ENCODE measurements at regions not wholly inside any gene's neighbourhood (a gene's known extent, or its start where the extent isn't known, plus 50 kb on each side); places are given as distances from the start of the nearest gene placed in this dataset.

DNA sequence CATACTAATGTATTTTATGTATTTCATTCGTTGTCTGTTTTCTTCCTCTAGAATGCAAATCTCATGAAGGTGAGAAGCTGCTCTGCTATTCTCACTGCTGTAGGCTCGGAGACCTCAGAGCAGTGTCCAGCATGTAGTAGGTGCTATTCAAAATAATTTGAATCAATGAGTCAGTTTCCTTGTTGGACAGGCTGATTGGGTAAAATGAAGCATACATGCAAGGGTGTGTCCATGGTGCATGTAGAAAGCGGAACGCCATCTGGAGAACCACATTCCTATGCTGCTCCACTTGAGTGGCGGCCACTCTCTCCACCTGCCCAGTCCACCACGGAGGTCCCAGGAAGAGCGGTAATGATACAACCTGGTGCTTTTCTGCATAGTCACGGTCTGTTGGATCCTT is 412.1 kb downstream of the QKI start:
- DNase-seq (ENCODE audit: low spot score) (no peak), FAIRE-seq (no peak)

- FAIRE-seq (no peak), DNase-seq (ENCODE audit: low spot score) (peak; percentile 33)
Observed at GRCh38 chr6:163825033-163825432, 410.5 kb downstream of the QKI start.

DNA sequence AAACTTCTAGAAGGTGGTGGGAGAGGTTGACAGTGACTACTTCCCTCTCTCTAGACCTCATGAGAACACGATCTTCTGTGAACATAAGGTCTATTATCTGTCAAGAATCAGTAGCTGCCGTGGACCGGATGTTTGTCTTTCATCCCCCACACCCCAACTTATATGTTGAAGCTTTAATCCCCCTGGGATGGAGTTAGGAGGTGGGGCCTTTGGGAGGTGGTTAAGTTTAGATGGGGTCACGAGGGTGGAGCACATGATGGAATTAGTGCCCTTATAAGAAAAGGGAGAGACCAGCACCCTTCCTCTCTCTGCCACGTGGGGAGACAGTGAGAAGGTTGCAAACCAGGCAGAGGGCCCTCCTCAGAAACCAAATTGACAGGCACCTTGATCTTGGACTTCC is 409.1 kb downstream of the QKI start:
- FAIRE-seq (no peak), DNase-seq (ENCODE audit: low spot score) (no peak)

DNA sequence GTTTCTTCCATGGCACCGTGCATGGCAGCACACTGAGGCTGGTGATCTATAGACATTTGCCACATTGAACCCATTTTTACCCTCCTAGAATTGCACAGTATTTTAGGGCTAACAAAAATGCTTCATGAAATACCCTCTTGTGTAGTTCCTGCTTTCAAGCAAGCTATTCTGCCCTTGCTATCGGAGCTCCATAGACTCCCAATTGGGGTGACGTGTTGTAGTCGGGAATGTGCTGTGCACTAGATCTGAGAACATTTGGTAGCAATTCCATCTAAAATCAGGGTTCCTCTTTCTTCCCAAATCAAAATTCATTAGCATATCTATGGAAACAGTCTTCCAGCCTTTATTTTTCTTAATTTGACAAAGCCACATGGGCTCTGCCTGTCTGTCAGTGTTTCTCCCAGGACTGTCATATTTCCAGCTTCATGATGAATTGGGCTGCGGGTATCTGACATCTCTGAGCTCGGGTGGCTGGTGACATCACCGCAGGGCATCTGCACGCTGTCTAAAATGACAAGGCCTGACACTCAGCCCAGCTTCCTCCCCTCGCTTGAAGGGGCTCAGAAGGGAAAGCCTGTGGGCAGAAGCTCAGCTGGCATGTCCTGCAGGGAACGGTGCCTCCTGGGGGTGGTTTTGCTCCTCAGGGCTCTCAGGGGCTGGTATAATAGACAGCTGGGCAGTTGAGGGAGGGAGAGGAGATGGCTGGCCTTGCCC is 406.4 kb downstream of the QKI start:
- no peak for FAIRE-seq
- DNase-seq (ENCODE audit: low spot score), result no peak

DNA sequence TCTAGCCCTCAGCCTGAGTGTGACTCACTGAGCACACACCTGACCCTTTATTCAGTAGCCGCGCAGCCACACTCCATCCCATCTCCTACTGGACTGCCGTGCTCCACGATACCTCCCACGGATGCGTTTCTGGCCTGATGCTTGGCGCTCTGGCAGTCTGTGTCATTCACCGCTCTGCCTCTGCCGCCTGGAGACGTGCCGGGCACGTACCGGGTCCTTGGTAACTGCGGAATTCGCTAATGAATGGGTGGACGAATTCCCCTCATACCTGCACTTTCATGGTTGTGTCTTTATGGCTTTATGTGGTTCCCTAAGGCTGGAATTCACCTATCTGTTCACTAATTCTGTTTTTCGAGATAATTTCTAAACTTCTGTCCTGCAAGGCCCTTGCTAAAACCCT is 405.7 kb downstream of the QKI start:
- no peak for FAIRE-seq
- DNase-seq (ENCODE audit: low spot score), result no peak

GRCh38 chr6:163818719-163819118 is 404.2 kb downstream of the QKI start:
- FAIRE-seq, result no peak

DNA sequence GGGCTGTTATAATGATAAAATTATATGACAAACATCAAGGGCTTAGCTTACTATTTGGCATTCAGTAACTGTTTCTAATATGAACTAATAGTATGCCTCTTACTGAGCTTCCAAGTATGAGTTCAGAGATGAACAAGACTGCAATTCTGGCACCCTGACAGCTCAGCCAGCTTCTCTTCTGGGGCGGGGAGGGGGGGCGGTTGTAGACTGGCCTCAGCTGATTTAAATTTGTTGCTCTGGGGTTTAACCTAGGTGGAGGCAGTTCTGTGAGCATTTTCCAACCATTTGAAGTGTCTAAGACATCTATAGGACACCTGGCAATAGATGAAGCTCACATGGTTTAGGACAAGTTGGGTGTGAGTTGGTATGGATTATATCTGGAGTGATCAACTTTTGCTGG is 401.9 kb downstream of the QKI start:
- FAIRE-seq (no peak), DNase-seq (ENCODE audit: low spot score) (no peak)

More at GRCh38 chr6:163818719-163819118, 404.2 kb downstream of the QKI start:
- no peak for DNase-seq (ENCODE audit: low spot score)

GRCh38 chr6:163815796-163816195 is 401.3 kb downstream of the QKI start:
- no peak for FAIRE-seq
- DNase-seq (ENCODE audit: low spot score), result no peak

GRCh38 chr6:163814494-163815364 is 400.2 kb downstream of the QKI start:
- FAIRE-seq, result no peak
- peak; percentile 80 for DNase-seq (ENCODE audit: low spot score)

DNA sequence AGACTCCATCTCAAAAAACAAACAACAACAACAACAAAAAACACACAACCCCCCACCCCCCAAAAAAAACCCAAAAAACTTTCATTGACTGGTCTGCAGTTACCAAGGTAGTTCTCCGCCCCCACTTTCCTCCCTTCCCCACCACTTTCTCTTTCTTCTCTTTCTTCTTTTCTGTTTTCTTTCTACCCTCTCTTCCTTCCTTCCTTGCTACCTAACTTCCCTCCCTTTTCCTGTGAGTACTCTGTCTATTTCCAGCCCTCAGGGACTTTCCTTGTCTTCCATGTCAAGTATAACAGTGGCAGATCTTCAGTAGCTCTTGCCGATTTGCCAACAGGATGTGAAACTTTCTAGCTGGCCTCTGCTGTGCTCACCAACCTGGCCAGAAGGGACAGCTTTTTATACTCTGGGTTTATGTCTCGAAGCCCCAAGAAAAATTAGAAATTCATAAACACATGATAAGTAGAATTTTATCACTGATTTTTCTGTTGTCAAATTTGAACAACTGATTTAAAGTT is 399.5 kb downstream of the QKI start:
- no peak for FAIRE-seq

GRCh38 chr6:163811317-163811716 is 396.8 kb downstream of the QKI start:
- FAIRE-seq (no peak), DNase-seq (ENCODE audit: low spot score) (no peak)

More for the DNA sequence above, 399.5 kb downstream of the QKI start:
- DNase-seq (ENCODE audit: low spot score), result no peak

GRCh38 chr6:163809364-163809763 is 394.8 kb downstream of the QKI start:
- DNase-seq (ENCODE audit: low spot score) (no peak), FAIRE-seq (no peak)

DNA sequence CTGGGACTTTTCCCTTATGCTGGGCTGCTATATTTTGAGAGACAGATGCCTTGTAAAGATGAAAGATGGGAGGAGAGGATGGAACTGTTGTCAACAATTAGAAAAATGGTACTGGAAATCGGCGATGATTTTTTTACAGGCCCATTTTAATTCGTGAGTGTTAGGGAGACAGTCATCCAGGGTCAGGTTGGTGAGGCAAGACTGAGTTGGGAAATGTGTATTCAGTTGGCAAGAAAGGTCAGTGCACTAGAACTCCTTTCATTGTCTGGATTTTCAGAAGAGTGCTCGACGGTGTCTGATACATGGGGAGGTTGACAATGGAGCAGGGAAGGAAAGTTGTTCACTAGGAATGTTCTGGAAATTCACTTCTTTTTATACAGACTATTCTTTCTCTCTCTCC is 394.4 kb downstream of the QKI start:
- DNase-seq (ENCODE audit: low spot score) (no peak), FAIRE-seq (no peak)

- FAIRE-seq (no peak), DNase-seq (ENCODE audit: low spot score) (no peak)
Observed at GRCh38 chr6:163808231-163808630, 393.7 kb downstream of the QKI start.

DNA sequence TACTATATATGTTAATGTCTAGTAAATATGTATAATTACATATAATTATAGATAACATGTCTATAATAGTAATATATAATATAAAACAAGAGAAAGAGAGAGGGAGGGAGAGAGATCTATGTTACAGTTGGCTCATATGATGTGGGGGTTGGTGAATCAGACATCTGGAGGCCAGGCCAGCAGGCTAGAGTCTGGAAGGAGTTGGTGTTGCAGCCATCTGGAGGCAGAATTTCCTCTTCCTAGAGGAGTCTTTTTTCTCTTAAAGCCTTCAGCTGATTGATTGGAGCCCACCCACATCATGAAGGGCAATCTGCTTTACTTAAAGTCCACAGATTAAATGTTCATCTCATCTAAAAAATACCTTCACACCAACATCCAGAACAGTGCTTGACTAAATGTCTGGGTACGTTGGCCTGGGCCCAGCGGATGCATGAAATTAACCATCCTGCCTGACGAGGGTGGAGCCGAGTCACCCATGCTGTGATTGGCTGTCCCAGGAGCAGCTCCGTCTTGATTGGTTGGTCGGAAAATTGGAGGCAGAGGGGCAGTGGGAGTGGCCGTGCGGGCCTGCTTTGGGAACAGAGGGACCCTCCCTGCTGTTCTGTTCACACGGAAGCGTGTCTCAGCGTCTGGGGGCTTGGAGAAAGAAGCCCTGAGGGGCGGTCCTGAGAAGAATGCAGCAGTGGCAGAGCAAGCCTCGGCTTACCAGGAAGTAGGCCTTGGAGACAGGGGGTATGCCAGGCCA is 392.4 kb downstream of the QKI start:
- DNase-seq (ENCODE audit: low spot score) (no peak), FAIRE-seq (no peak)

- FAIRE-seq (no peak), DNase-seq (ENCODE audit: low spot score) (no peak)
Observed at GRCh38 chr6:163804991-163805390, 390.5 kb downstream of the QKI start.

DNA sequence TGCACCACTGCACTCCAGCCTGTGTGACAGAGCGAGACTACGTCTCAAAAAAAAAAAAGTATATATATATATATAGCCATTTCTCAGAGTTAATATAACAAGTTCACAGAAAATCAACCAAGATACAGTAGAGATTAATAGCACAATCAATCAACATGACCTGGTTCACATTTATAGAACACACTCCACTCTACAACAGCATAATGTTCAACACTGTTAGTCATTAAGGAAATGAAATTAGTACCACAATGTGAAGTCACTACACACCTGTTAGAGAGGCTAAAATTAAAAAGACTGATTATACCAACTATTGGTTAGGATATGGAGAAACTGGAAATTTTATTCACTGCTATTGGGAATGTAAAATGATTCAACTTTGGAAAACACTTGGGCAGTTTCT is 387.7 kb downstream of the QKI start:
- DNase-seq (ENCODE audit: low spot score) (no peak), FAIRE-seq (no peak)

GRCh38 chr6:163797296-163797845 is 382.9 kb downstream of the QKI start:
- DNase-seq (ENCODE audit: low spot score) (no peak), FAIRE-seq (no peak)

- FAIRE-seq (no peak), DNase-seq (ENCODE audit: low spot score) (peak; percentile 55)
Observed at GRCh38 chr6:163793011-163793983, 378.8 kb downstream of the QKI start.

GRCh38 chr6:163790266-163790840 is 375.8 kb downstream of the QKI start:
- FAIRE-seq, result no peak

More at GRCh38 chr6:163790266-163790840, 375.8 kb downstream of the QKI start:
- DNase-seq (ENCODE audit: low spot score), result no peak
